Calu3 (cell line): ENCODE measurements at regions not wholly inside any gene's neighbourhood (a gene's known extent, or its start where the extent isn't known, plus 50 kb on each side); places are given as distances from the start of the nearest gene placed in this dataset.

Source experiments
- BruUV-seq: library from RNA; stranded (reverse); fragments of 400-500 nt; replicated peaks from 2 replicates; lab custom pipeline; 2021; lab: Mats Ljungman, UMichigan
- CTCF ChIA-PET: fragments of 300-600 bp; sonication (Branson Sonifier 250); formaldehyde crosslinking; loops from one replicate; lab custom pipeline; 2022; ENCODE audit warnings: antibody characterized with exemption; lab: Charles Lee
- DNase-seq: peaks from one replicate; pipeline ENCODE4 v3.0.0; 2022
- H3K27ac Mint-ChIP-seq: one replicate; pipeline ENCODE4 v1.8.0; 2022; ENCODE audit warnings: mixed read lengths; ENCODE audit not compliant: unreplicated experiment
- H3K27me3 Mint-ChIP-seq: one replicate; pipeline ENCODE4 v1.8.0; 2022; ENCODE audit warnings: mixed read lengths; ENCODE audit not compliant: unreplicated experiment
- H3K36me3 Mint-ChIP-seq: one replicate; pipeline ENCODE4 v1.8.0; 2022; ENCODE audit warnings: mild to moderate bottlenecking, moderate library complexity, mixed read lengths; ENCODE audit not compliant: insufficient read depth, unreplicated experiment
- H3K4me1 Mint-ChIP-seq: one replicate; pipeline ENCODE4 v1.8.0; 2022; ENCODE audit warnings: mild to moderate bottlenecking, low read depth, mixed read lengths; ENCODE audit not compliant: unreplicated experiment
- H3K4me3 Mint-ChIP-seq: one replicate; pipeline ENCODE4 v1.8.0; 2022; ENCODE audit warnings: mild to moderate bottlenecking, low read depth, moderate library complexity, mixed read lengths; ENCODE audit not compliant: unreplicated experiment
- H3K9me3 Mint-ChIP-seq: one replicate; pipeline ENCODE4 v1.8.0; 2022; ENCODE audit warnings: low read depth, mixed read lengths; ENCODE audit not compliant: unreplicated experiment
- CTCF ChIP-seq: fragments of 200-600 bp; IDR thresholded peaks from one replicate; pipeline ENCODE4 v1.8.0; 2022; ENCODE audit warnings: antibody characterized with exemption; ENCODE audit not compliant: unreplicated experiment
- intact Hi-C: fragments of 100-400 bp; cut with micrococcal nuclease; formaldehyde crosslinking; loops from one replicate; pipeline ENCODE4 v1.10.0; 2022; ENCODE audit not compliant: unreplicated experiment

DNA sequence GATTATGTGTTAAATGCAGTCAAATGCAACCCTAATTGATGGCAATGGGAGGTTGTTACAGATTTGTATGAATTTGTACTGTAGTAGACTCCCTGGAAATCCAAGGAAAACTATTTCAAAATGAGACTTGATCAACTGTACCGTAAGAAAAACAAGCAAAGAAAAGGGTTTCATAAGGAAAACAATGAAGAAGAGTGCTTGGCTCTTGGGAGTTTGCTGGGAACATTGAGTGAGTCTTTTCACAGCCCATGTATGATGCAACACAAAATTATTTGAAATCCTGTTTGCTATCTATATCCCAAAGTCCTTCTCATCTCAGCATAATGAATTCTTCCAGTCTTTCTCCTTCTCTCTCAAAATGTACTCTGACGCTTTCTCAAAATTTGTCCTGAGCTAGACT is 67.0 kb upstream of the OSR1 start:
- CTCF ChIA-PET = no interaction called here
- no peaks in the 10 kb centered on the region for H3K4me1 Mint-ChIP-seq
- H3K4me3 Mint-ChIP-seq = no peak overlapping the region
- no peak for DNase-seq
- no TSS peak for BruUV-seq
- no peaks in the 10 kb centered on the region for H3K9me3 Mint-ChIP-seq
- TF ChIP-seq CTCF = no peak
- no peaks in the 10 kb centered on the region for H3K36me3 Mint-ChIP-seq
- intact Hi-C loops = no loop called here
- no peaks in the 10 kb centered on the region for H3K27me3 Mint-ChIP-seq
- H3K27ac Mint-ChIP-seq = no peak overlapping the region

- intact Hi-C loops = no loop called here
- H3K27ac Mint-ChIP-seq = no peak overlapping the region
- H3K27me3 Mint-ChIP-seq = no peaks in the 10 kb centered on the region
- TF ChIP-seq CTCF = no peak
- no peaks in the 10 kb centered on the region for H3K4me1 Mint-ChIP-seq
- CTCF ChIA-PET = no interaction called here
- DNase-seq = no peak
- no peak overlapping the region for H3K4me3 Mint-ChIP-seq
- no peaks in the 10 kb centered on the region for H3K36me3 Mint-ChIP-seq
- BruUV-seq = no TSS peak
- H3K9me3 Mint-ChIP-seq = no peaks in the 10 kb centered on the region
Observed at GRCh38 chr2:19419211-19419880, 60.9 kb upstream of the OSR1 start.

GRCh38 chr2:19416784-19417684 is 58.6 kb upstream of the OSR1 start:
- Mint-ChIP-seq H3K9me3 (no peaks in the 10 kb centered on the region), H3K36me3 (no peaks in the 10 kb centered on the region), H3K27ac (no peak overlapping the region), H3K4me3 (no peak overlapping the region), H3K4me1 (no peaks in the 10 kb centered on the region), H3K27me3 (no peaks in the 10 kb centered on the region)
- no TSS peak for BruUV-seq
- no peak for TF ChIP-seq CTCF
- CTCF ChIA-PET = no interaction called here
- no peak for DNase-seq
- intact Hi-C loops = no loop called here

GRCh38 chr2:19416083-19416482 is 57.7 kb upstream of the OSR1 start:
- no peak overlapping the region for H3K4me3 Mint-ChIP-seq
- no peak for DNase-seq
- CTCF ChIA-PET = no interaction called here
- intact Hi-C loops = no loop called here
- TF ChIP-seq CTCF = no peak
- BruUV-seq = no TSS peak
- H3K4me1 Mint-ChIP-seq = no peaks in the 10 kb centered on the region
- no peaks in the 10 kb centered on the region for H3K27me3 Mint-ChIP-seq
- no peaks in the 10 kb centered on the region for H3K9me3 Mint-ChIP-seq
- no peak overlapping the region for H3K27ac Mint-ChIP-seq
- no peaks in the 10 kb centered on the region for H3K36me3 Mint-ChIP-seq
